ENCODE measurements at regions not wholly inside any gene's neighbourhood (a gene's known extent, or its start where the extent isn't known, plus 50 kb on each side); places are given as distances from the start of the nearest gene placed in this dataset.

DNA sequence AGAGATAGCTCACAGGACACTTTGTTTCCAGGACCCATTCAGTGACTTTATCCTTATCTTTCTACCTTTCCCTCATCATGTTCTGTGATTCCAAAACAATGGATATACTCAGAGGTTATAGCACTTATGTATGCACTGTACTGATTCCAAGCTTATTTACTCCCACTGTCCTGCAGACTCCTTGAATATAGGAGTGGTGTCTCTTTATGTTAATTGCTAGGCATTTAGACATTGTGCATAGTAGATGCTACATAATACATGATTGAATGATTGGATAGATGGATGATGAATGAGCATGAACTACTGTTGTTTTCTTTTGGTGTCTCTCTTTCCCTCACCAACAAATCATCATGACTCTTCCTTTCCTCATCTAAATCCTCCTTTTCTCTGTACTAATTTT, 279.1 kb upstream of the RAG2 start:
- intact Hi-C loops (cut with DNase I, micrococcal nuclease): no loop called here
- Mint-ChIP-seq H3K27me3 (no peaks in the 10 kb centered on the region), H3K4me3 (no peak overlapping the region), H3K27ac (no peak overlapping the region), H3K4me1 (no peaks in the 10 kb centered on the region), H3K9me3 (ENCODE audit: low read depth) (no peaks in the 10 kb centered on the region), H3K36me3 (ENCODE audit: low read depth) (no peaks in the 10 kb centered on the region)
- ATAC-seq: no peak
- CTCF ChIA-PET: no interaction called here
- no peak for DNase-seq
- POLR2A ChIA-PET: no interaction called here

DNA sequence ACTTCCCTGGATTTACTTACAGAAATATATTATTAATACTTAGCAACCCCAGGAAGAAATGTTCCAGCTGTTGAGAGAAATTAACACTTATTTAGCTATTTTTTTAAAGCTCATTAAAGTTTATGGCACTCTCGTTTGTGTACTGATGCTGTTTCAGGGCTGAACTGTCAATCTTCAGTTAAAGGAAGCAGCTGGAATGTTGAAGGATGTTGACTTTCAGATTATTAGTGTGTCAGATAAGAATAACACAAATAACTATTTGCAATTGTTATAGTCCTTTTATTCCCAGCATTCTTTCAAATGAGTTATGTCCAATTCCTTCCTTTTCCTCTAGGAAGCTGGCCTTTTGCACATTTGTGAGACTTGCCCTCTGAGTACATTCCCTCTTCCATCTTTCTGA, 278.2 kb upstream of the RAG2 start:
- ChIA-PET POLR2A (no interaction called here), CTCF (no interaction called here)
- Mint-ChIP-seq H3K4me3 (no peak overlapping the region), H3K27me3 (no peaks in the 10 kb centered on the region), H3K9me3 (ENCODE audit: low read depth) (no peaks in the 10 kb centered on the region), H3K36me3 (ENCODE audit: low read depth) (no peaks in the 10 kb centered on the region), H3K27ac (no peak overlapping the region), H3K4me1 (no peaks in the 10 kb centered on the region)
- DNase-seq (no peak), ATAC-seq (no peak)
- intact Hi-C loops (cut with DNase I, micrococcal nuclease): no loop called here

GRCh38 chr11:36874291-36874690, 276.3 kb upstream of the RAG2 start:
- H3K27me3 Mint-ChIP-seq: no peaks in the 10 kb centered on the region
- ChIA-PET CTCF (no interaction called here), POLR2A (no interaction called here)
- no peak overlapping the region for H3K27ac Mint-ChIP-seq
- no peaks in the 10 kb centered on the region for H3K4me1 Mint-ChIP-seq
- intact Hi-C loops (cut with DNase I, micrococcal nuclease): no loop called here
- H3K9me3 Mint-ChIP-seq (ENCODE audit: low read depth): no peaks in the 10 kb centered on the region
- DNase-seq: no peak
- ATAC-seq: no peak
- H3K36me3 Mint-ChIP-seq (ENCODE audit: low read depth): no peaks in the 10 kb centered on the region
- H3K4me3 Mint-ChIP-seq: no peak overlapping the region

DNA sequence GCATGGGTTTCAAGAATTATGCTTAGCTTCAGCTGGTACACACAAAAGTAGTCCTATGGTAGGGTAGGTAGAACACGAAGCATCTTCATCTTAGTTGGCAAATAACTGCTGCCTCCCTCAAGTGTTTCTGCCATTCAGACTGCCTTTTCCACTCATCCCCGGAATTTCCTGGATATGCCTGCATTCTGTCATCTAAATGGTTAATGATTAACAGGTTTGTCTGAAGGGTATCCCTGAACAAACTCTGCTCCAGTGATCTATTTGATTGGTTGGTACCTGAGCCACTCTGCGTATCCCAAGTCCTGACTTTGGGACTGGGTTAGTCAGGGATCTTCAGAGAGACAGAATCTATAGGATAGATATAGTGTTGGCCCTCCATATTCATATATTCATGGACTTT, 272.3 kb upstream of the RAG2 start:
- CTCF ChIA-PET: no interaction called here
- DNase-seq: no peak
- no peak for ATAC-seq
- intact Hi-C loops (cut with DNase I, micrococcal nuclease): no loop called here
- no peaks in the 10 kb centered on the region for H3K36me3 Mint-ChIP-seq (ENCODE audit: low read depth)
- no peaks in the 10 kb centered on the region for H3K9me3 Mint-ChIP-seq (ENCODE audit: low read depth)
- H3K27me3 Mint-ChIP-seq: no peaks in the 10 kb centered on the region
- H3K27ac Mint-ChIP-seq: no peak overlapping the region
- no peak overlapping the region for H3K4me3 Mint-ChIP-seq
- H3K4me1 Mint-ChIP-seq: no peaks in the 10 kb centered on the region
- POLR2A ChIA-PET: no interaction called here

- H3K36me3 Mint-ChIP-seq (ENCODE audit: low read depth): no peaks in the 10 kb centered on the region
Measured at GRCh38 chr11:36868380-36868779, 270.3 kb upstream of the RAG2 start.

GRCh38 chr11:36865846-36866245, 267.8 kb upstream of the RAG2 start:
- H3K36me3 Mint-ChIP-seq (ENCODE audit: low read depth): no peaks in the 10 kb centered on the region
- no peaks in the 10 kb centered on the region for H3K9me3 Mint-ChIP-seq (ENCODE audit: low read depth)
- intact Hi-C loops (cut with DNase I, micrococcal nuclease): no loop called here
- H3K4me1 Mint-ChIP-seq: no peaks in the 10 kb centered on the region
- no peak overlapping the region for H3K4me3 Mint-ChIP-seq
- ATAC-seq (no peak), DNase-seq (no peak)
- ChIA-PET POLR2A (no interaction called here), CTCF (interaction anchor here (0.6 kb wide), 1 partner anchor 533 kb away, joined by 3 read pairs; no protein-coding TSS in a partner anchor)
- H3K27ac Mint-ChIP-seq: no peak overlapping the region
- H3K27me3 Mint-ChIP-seq: no peaks in the 10 kb centered on the region

More at GRCh38 chr11:36868380-36868779, 270.3 kb upstream of the RAG2 start:
- H3K9me3 Mint-ChIP-seq (ENCODE audit: low read depth): no peaks in the 10 kb centered on the region
- no peak overlapping the region for H3K27ac Mint-ChIP-seq
- ATAC-seq (no peak), DNase-seq (no peak)
- H3K4me3 Mint-ChIP-seq: no peak overlapping the region
- intact Hi-C loops (cut with DNase I, micrococcal nuclease): no loop called here
- CTCF ChIA-PET: no interaction called here
- no peaks in the 10 kb centered on the region for H3K27me3 Mint-ChIP-seq
- POLR2A ChIA-PET: no interaction called here
- no peaks in the 10 kb centered on the region for H3K4me1 Mint-ChIP-seq

- no peak for DNase-seq
- Mint-ChIP-seq H3K27ac (no peak overlapping the region), H3K9me3 (ENCODE audit: low read depth) (no peaks in the 10 kb centered on the region), H3K4me3 (no peak overlapping the region), H3K4me1 (no peaks in the 10 kb centered on the region), H3K36me3 (ENCODE audit: low read depth) (no peaks in the 10 kb centered on the region), H3K27me3 (no peaks in the 10 kb centered on the region)
- no peak for ATAC-seq
- ChIA-PET CTCF (no interaction called here), POLR2A (no interaction called here)
- intact Hi-C loops (cut with DNase I, micrococcal nuclease): no loop called here
Measured at GRCh38 chr11:36854875-36855274, 256.8 kb upstream of the RAG2 start.

DNA sequence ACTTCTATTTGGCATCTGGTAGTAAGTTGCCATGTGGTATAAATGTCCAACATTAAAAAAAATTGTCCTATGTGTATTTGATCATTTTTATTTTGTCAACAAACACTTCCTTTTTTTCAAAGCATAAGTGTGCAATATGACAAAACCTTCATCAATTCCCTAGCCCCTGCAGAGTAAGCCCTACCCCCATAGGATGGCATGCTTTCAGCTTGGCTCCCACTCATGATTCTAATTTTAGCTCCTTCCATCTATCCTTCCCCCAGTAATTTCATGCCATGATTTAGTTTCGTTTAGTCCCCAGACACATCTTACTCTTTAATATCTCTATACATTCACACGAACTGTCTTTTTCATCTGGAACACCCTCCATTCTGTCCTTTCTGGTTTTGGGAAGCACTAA, 250.6 kb upstream of the RAG2 start:
- Mint-ChIP-seq H3K36me3 (ENCODE audit: low read depth) (no peaks in the 10 kb centered on the region), H3K9me3 (ENCODE audit: low read depth) (no peaks in the 10 kb centered on the region), H3K27me3 (peaks cover 2% of the 10 kb centered on the region), H3K4me1 (no peaks in the 10 kb centered on the region), H3K4me3 (no peak overlapping the region), H3K27ac (no peak overlapping the region)
- ATAC-seq: no peak
- intact Hi-C loops (cut with DNase I, micrococcal nuclease): no loop called here
- ChIA-PET CTCF (no interaction called here), POLR2A (no interaction called here)
- DNase-seq: no peak

- DNase-seq (no peak), ATAC-seq (no peak)
- Mint-ChIP-seq H3K27ac (no peak overlapping the region), H3K27me3 (peaks cover 4% of the 10 kb centered on the region), H3K4me1 (no peaks in the 10 kb centered on the region), H3K36me3 (ENCODE audit: low read depth) (no peaks in the 10 kb centered on the region), H3K4me3 (no peak overlapping the region), H3K9me3 (ENCODE audit: low read depth) (no peaks in the 10 kb centered on the region)
- ChIA-PET POLR2A (no interaction called here), CTCF (no interaction called here)
- intact Hi-C loops (cut with DNase I, micrococcal nuclease): no loop called here
Measured at GRCh38 chr11:36840378-36840777, 242.3 kb upstream of the RAG2 start.

DNA sequence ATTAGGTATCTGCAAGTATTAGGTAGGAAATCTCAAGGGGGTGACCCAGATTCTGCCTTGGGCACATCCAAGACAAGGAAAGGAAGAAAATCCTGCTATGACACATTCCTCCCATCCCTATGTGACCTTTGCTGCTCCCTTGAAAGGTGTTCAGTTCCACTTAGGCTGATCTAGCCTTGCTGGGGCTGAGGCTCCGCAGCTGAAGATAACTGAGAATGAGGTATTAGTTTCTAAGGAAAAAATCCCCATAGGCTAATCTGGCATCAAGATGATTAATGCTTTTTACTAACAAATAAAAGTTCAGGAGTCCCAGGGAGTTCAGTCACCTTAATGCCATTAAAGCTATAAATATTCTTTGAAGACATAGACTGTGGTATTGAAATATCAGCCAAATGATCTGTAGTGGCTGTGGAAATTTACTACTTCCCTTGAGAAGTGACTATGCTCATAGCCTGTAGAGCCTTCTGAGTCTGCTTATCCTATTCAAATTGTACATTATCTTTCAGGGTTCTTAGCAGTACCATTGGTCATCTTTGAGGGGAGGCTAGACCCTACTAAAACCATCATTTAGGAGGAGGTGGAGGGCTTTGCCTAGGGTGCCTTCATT, 239.9 kb upstream of the RAG2 start:
- H3K27me3 Mint-ChIP-seq: peaks cover 6% of the 10 kb centered on the region
- no peak for ATAC-seq
- H3K36me3 Mint-ChIP-seq (ENCODE audit: low read depth): no peaks in the 10 kb centered on the region
- ChIA-PET CTCF (interaction anchor here (0.6 kb wide), 1 partner anchor 88 kb away, joined by 3 read pairs; no protein-coding TSS in a partner anchor), POLR2A (no interaction called here)
- intact Hi-C loops (cut with DNase I, micrococcal nuclease): no loop called here
- no peaks in the 10 kb centered on the region for H3K4me1 Mint-ChIP-seq
- H3K9me3 Mint-ChIP-seq (ENCODE audit: low read depth): no peaks in the 10 kb centered on the region
- no peak overlapping the region for H3K4me3 Mint-ChIP-seq
- no peak overlapping the region for H3K27ac Mint-ChIP-seq
- DNase-seq: no peak

DNA sequence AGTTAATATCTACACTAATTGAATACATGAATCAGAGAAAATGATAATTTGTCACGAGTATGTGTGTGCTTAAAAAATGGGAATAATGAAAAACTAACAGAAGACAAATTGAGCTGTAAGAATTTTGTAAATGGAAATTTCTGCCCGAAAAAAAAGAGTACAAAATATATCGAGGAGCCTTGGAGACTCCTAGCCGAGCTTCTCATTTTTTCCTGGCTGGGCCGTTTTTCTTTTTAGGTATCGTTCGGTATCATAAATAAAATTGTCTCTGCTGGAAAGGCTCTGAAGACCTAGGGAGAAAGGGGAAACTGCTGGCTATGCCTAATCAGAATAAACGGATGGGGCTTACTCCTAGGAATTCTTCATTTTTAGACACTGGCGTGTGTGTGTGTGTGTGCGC, 227.2 kb upstream of the RAG2 start:
- intact Hi-C loops (cut with DNase I, micrococcal nuclease): no loop called here
- no peaks in the 10 kb centered on the region for H3K4me1 Mint-ChIP-seq
- no peak overlapping the region for H3K4me3 Mint-ChIP-seq
- ChIA-PET POLR2A (no interaction called here), CTCF (interaction anchor here (0.8 to 1.8 kb wide), 3 partner anchors 12 to 36 kb away, joined by 3 to 6 read pairs (median 3); no protein-coding TSS in a partner anchor)
- ATAC-seq (no peak), DNase-seq (no peak)
- H3K27me3 Mint-ChIP-seq: peaks cover 4% of the 10 kb centered on the region
- H3K36me3 Mint-ChIP-seq (ENCODE audit: low read depth): no peaks in the 10 kb centered on the region
- peaks cover 2% of the 10 kb centered on the region for H3K9me3 Mint-ChIP-seq (ENCODE audit: low read depth)
- no peak overlapping the region for H3K27ac Mint-ChIP-seq

- ATAC-seq: no peak
Measured at GRCh38 chr11:36824349-36824748, 226.3 kb upstream of the RAG2 start.

DNA sequence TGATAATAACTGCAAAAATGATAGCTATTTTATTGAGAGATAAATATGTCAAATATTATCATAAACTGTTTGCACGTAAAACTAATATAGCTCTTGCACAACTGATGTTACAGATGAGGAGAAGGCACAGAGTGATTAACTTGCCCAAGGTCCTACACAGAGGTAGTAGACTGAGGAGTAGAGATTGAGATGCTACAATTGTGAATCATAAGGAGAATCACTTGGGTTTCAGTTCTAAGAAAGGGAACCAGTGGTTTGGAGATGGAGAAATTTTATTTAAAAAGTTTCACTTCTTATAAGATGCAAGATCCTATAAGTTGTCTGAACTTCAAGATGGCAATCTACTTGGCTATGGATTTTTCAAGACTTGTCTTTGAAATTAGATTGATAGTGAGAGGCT, 224.8 kb upstream of the RAG2 start:
- CTCF ChIA-PET: no interaction called here
- peaks cover 7% of the 10 kb centered on the region for H3K27me3 Mint-ChIP-seq
- ATAC-seq (no peak), DNase-seq (no peak)
- POLR2A ChIA-PET: no interaction called here
- H3K9me3 Mint-ChIP-seq (ENCODE audit: low read depth): no peaks in the 10 kb centered on the region
- H3K4me3 Mint-ChIP-seq: no peak overlapping the region
- H3K4me1 Mint-ChIP-seq: no peaks in the 10 kb centered on the region
- H3K27ac Mint-ChIP-seq: no peak overlapping the region
- intact Hi-C loops (cut with DNase I, micrococcal nuclease): no loop called here
- H3K36me3 Mint-ChIP-seq (ENCODE audit: low read depth): no peaks in the 10 kb centered on the region

More at GRCh38 chr11:36824349-36824748, 226.3 kb upstream of the RAG2 start:
- peaks cover 5% of the 10 kb centered on the region for H3K27me3 Mint-ChIP-seq
- intact Hi-C loops (cut with DNase I, micrococcal nuclease): no loop called here
- ChIA-PET POLR2A (no interaction called here), CTCF (interaction anchor here (0.8 to 1.8 kb wide), 3 partner anchors 19 to 35 kb away, joined by 3 to 6 read pairs (median 3); no protein-coding TSS in a partner anchor)
- no peak for DNase-seq
- no peaks in the 10 kb centered on the region for H3K36me3 Mint-ChIP-seq (ENCODE audit: low read depth)
- H3K4me1 Mint-ChIP-seq: no peaks in the 10 kb centered on the region
- no peak overlapping the region for H3K27ac Mint-ChIP-seq
- H3K9me3 Mint-ChIP-seq (ENCODE audit: low read depth): peaks cover 2% of the 10 kb centered on the region
- no peak overlapping the region for H3K4me3 Mint-ChIP-seq
